ENCODE measurements at regions not wholly inside any gene's neighbourhood (a gene's known extent, or its start where the extent isn't known, plus 50 kb on each side); places are given as distances from the start of the nearest gene placed in this dataset.

DNA sequence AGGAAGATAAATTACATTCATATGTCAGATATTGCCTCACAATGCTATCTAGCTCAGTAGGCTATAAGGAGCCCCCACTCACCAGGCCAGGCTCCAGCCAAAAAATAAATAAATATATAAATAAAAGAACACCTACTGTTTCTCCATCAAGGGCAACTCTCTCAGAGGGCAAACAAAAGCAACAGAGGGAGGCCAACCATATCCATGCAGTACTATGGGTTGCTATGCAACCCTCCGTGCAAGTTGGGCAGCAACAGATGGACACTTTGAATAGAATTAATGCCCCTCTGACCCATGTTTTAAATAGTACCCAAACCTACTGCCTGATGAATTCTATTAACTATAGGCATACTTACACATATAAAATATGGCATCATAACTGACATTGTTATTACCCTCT is 279.8 kb upstream of the EDNRB start:
- no peaks in the 10 kb centered on the region for H3K36me3 ChIP-seq (replicated peaks in 1 of 2; ENCODE audit: control insufficient read depth in 1 of 2, insufficient read depth in 2 of 2, low read length in 2 of 2)
- no peak for TF ChIP-seq CTCF (IDR thresholded peaks at IDR 0.05)
- intact Hi-C loops (cut with micrococcal nuclease), result no loop called here
- Mint-ChIP-seq H3K4me1 (peaks cover 7% of the 10 kb centered on the region), H3K4me3 (no peak overlapping the region), H3K9me3 (no peaks in the 10 kb centered on the region), H3K27me3 (ENCODE audit: low read depth in 3 of 3) (no peaks in the 10 kb centered on the region), H3K27ac (no peak overlapping the region), H3K36me3 (no peaks in the 10 kb centered on the region)
- H3K27ac ChIP-seq (ENCODE audit: low read depth in 1 of 2, low read length in 2 of 2), result no peak overlapping the region
- H3K79me2 ChIP-seq (ENCODE audit: insufficient read depth, low read length), result no peaks in the 10 kb centered on the region
- H3K4me2 ChIP-seq (replicated peaks; ENCODE audit: extremely low read depth, low read length, poor library complexity, severe bottlenecking), result no peak overlapping the region
- H3K4me1 ChIP-seq (ENCODE audit: control insufficient read depth in 1 of 2, insufficient read depth in 2 of 2, low read length in 2 of 2), result no peaks in the 10 kb centered on the region
- H4K20me1 ChIP-seq (ENCODE audit: insufficient read depth, low read length), result no peaks in the 10 kb centered on the region
- H3K9ac ChIP-seq (ENCODE audit: insufficient read depth, low read length, poor library complexity, severe bottlenecking), result no peak overlapping the region
- H3K9me3 ChIP-seq (replicated peaks in 1 of 2; ENCODE audit: control insufficient read depth in 1 of 2, insufficient read depth in 1 of 2, low read length in 2 of 2), result no peaks in the 10 kb centered on the region
- H3K4me3 ChIP-seq (replicated peaks in 1 of 3; ENCODE audit: low read depth in 2 of 3, low read length in 3 of 3), result no peak overlapping the region
- H2AFZ ChIP-seq (ENCODE audit: insufficient read depth, low read depth, low read length, poor library complexity, severe bottlenecking), result no peak overlapping the region
- no peaks in the 10 kb centered on the region for H3K27me3 ChIP-seq (ENCODE audit: control insufficient read depth in 2 of 2, insufficient read depth in 2 of 2, low read length in 2 of 2)
- WGBS (ENCODE audit: insufficient coverage), result no CpG with 5 or more reads among the region's 1 CpG
- no peak for DNase-seq

- Histone ChIP-seq H3K27ac (ENCODE audit: low read depth in 1 of 2, low read length in 2 of 2) (no peak overlapping the region), H3K9ac (ENCODE audit: insufficient read depth, low read length, poor library complexity, severe bottlenecking) (no peak overlapping the region), H3K9me3 (replicated peaks in 1 of 2; ENCODE audit: control insufficient read depth in 1 of 2, insufficient read depth in 1 of 2, low read length in 2 of 2) (no peaks in the 10 kb centered on the region), H3K4me3 (replicated peaks in 1 of 3; ENCODE audit: low read depth in 2 of 3, low read length in 3 of 3) (no peak overlapping the region), H3K4me1 (ENCODE audit: control insufficient read depth in 1 of 2, insufficient read depth in 2 of 2, low read length in 2 of 2) (no peaks in the 10 kb centered on the region), H4K20me1 (ENCODE audit: insufficient read depth, low read length) (no peaks in the 10 kb centered on the region), H3K4me2 (replicated peaks; ENCODE audit: extremely low read depth, low read length, poor library complexity, severe bottlenecking) (no peak overlapping the region), H3K79me2 (ENCODE audit: insufficient read depth, low read length) (no peaks in the 10 kb centered on the region), H3K36me3 (replicated peaks in 1 of 2; ENCODE audit: control insufficient read depth in 1 of 2, insufficient read depth in 2 of 2, low read length in 2 of 2) (no peaks in the 10 kb centered on the region), H2AFZ (ENCODE audit: insufficient read depth, low read depth, low read length, poor library complexity, severe bottlenecking) (no peak overlapping the region), H3K27me3 (ENCODE audit: control insufficient read depth in 2 of 2, insufficient read depth in 2 of 2, low read length in 2 of 2) (no peaks in the 10 kb centered on the region)
- no peak overlapping the region for H3K27ac Mint-ChIP-seq
- no peaks in the 10 kb centered on the region for H3K9me3 Mint-ChIP-seq
- no peak for DNase-seq
- WGBS (ENCODE audit: insufficient coverage), result 95% methylated on average over 2 of the region's 5 CpGs
- H3K4me1 Mint-ChIP-seq, result peaks cover 7% of the 10 kb centered on the region
- H3K4me3 Mint-ChIP-seq, result no peak overlapping the region
- H3K27me3 Mint-ChIP-seq (ENCODE audit: low read depth in 3 of 3), result no peaks in the 10 kb centered on the region
- no peak for TF ChIP-seq CTCF (IDR thresholded peaks at IDR 0.05)
- intact Hi-C loops (cut with micrococcal nuclease), result no loop called here
- H3K36me3 Mint-ChIP-seq, result no peaks in the 10 kb centered on the region
Observed at GRCh38 chr13:78197231-78197630, 278.6 kb upstream of the EDNRB start.
